ENCODE measurements at regions not wholly inside any gene's neighbourhood (a gene's known extent, or its start where the extent isn't known, plus 50 kb on each side); places are given as distances from the start of the nearest gene placed in this dataset.

- TF ChIP-seq CTCF (conservative IDR thresholded peaks at IDR 0.05; ENCODE audit: low read depth, low read length) = no peak
- TF ChIP-seq EZH2 (IDR thresholded peaks at IDR 0.05; ENCODE audit: low read length, unreplicated experiment) = no peak
Measured at GRCh38 chr2:6744038-6744437, 121.7 kb downstream of the CMPK2 start.
